Superior temporal gyrus (tissue), 1 donor: ENCODE measurements at regions not wholly inside any gene's neighbourhood (a gene's known extent, or its start where the extent isn't known, plus 50 kb on each side); places are given as distances from the start of the nearest gene placed in this dataset.

Experiments
- DNase-seq: peaks from one replicate; pipeline ENCODE4 v3.0.0-alpha.2; 2016; ENCODE audit errors: extremely low spot score

DNA sequence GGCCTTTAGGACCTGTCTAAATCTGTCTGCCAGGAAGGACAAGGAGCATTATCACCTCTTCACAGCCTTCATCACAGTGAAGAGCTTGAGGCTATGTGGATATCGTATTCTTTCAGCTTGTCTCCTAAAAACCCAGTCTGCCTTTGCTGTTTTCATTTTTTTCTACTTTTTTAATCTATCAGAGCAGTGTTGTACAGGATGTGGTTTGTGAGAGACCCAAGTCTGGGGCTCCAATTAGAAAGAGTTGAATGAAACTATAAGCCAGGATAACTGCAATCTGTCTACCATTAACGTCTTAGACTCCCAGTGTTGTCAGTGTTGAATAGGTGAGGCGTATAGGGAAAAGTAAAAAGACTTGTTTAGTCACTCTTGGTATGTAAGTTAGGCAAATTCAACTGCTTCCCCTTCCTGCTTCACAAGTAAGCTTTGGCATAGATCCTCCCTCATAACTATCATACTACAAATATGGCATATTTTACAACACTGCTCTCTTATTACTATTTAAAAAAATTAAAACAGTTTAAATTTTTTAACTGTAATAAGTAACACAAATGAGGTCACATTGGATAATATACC lies 1225.8 kb upstream of the PRMT6 start:
- peak; percentile 13 for DNase-seq

DNA sequence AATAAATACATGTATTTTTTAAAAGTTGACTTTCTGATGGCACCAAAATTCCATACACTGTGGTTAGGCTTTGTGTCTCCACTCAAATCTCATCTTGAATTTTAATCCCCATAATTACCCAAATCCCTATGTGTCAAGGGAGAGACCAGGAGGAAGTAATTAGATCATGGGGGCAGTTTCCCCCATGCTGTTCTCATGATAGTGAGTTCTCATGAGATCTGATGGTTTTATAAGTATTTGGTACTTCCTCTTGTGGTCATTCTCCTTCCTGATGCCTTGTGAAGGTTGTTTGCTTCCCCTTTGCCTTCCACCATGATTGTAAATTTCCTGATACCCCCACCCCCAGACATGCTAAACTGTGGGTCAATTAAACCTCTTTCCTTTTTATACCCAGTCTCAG lies 1218.4 kb upstream of the PRMT6 start:
- no peak for DNase-seq

- DNase-seq: no peak
Observed at GRCh38 chr1:105865546-105865945, 1190.9 kb upstream of the PRMT6 start.

DNA sequence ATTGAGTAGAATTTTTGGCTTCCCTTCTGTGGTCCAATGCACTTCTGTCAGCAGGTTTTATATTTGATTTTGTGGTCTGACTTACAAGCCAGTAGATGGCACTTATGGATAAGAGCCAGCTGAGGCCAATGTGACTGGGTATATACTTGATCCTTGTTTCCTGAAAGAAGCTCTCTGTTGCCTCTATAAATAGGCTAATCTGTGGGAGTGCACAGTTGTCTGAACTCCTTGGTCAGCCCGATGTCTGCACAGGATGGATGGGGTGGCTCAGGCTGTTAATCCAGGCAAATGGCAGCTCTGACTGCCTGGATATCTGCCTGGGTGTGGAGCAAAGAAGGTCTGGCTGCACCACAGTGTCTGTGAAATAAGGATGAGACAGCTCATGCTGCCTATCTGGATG lies 1183.7 kb upstream of the PRMT6 start:
- no peak for DNase-seq

GRCh38 chr1:105874621-105875020 lies 1181.9 kb upstream of the PRMT6 start:
- DNase-seq: no peak

DNA sequence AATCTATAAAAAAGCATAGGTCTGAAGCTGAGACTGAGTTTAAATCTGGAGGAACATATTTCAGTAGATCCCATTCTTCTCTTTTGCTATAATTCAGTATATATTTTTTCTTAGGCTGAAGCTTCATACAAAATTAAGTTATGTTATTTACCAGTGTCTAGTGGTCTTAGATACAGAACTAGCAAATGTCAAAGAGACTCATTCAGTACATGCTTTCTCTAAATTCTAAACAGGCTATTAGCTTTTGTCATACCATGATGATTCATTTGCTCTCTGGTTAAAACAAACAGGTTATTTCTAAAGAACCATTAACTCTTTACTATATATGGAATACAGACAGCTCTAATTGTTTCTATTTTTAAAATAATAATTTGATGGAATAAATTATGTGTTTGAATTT lies 1170.2 kb upstream of the PRMT6 start:
- DNase-seq: no peak

DNA sequence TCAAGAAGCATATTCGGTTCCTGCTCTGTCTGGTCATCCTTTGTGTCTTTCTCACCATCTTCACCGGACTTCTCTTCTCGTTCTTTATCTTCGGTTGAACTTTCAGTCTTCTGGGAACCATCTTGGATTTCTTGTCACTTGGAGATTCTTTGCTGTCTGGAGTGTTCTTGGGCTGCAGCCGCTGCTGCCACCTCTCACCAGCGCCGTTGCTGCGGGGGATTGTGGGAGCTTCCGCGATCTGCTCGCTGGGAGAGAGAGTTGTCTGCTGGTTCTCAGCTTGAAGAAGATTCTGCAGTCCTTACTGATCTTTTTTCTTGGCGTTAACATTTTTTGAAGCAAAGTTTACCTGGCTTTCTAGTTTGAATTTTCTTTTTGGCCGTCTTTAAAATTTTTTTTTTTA lies 1165.2 kb upstream of the PRMT6 start:
- DNase-seq: no peak

GRCh38 chr1:105894006-105894405 lies 1162.5 kb upstream of the PRMT6 start:
- DNase-seq: no peak

GRCh38 chr1:105909811-105910210 lies 1146.7 kb upstream of the PRMT6 start:
- no peak for DNase-seq

DNA sequence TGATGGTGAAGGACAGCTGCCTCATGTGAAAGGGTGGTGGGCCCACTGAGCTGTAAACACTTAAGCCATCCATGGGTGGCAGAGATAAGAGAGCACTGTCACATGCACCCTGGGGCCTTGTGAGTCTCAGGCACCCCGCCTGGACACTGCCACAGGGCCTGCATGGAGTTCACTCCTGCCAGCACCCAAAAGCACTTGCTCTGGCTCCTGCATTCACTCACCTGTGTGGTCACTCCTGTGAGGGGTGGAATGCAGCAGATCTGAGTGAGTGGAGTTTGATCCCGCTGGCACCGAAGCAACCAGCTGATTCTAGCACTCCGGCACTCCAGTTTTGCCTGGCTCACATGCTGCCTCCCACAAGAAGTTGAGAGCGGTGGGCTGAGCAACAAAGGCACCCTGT lies 1142.1 kb upstream of the PRMT6 start:
- no peak for DNase-seq

- no peak for DNase-seq
Observed at GRCh38 chr1:105934806-105935205, 1121.7 kb upstream of the PRMT6 start.

DNA sequence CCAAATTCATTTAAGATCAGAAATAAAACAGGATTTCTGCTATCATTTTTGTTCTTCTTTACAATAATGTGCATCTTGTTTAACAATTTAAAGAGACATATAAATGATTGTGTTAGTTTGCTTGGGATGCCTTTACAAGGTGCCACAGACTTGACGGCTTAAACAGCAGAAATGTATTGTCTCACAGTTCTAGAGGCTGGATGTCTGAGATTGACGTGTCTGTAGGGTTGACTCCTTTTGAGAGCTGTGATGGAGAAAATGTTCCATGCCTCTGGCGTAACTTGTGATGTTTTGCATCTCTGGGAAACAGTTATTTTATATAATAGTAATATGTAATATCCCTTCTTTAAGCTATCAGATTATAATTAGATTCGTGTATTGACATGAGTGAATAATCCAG lies 1091.6 kb upstream of the PRMT6 start:
- no peak for DNase-seq

- DNase-seq: no peak
Observed at GRCh38 chr1:105997516-105997915, 1059.0 kb upstream of the PRMT6 start.

- peak; percentile 46 for DNase-seq
Observed at GRCh38 chr1:106022312-106022902, 1034.1 kb upstream of the PRMT6 start.

DNA sequence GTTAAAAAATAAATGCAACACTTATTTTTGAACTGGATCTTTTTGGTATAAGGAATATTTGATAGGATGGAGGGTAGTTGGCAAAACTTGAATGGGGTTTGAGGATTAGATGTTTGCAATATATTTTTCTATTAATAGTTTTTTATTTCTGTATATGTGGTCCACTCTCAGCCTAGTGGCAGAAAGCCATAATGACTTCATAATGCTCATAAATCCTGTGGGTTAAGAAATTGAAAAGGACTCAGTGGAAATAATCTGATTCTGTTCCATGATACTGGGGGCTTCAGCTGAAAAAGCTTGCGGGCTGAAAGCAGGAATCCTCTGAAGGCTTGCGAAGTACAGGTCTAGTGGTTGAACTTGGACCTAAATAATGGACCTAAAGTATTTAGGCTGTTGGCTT lies 1028.6 kb upstream of the PRMT6 start:
- DNase-seq: no peak

DNA sequence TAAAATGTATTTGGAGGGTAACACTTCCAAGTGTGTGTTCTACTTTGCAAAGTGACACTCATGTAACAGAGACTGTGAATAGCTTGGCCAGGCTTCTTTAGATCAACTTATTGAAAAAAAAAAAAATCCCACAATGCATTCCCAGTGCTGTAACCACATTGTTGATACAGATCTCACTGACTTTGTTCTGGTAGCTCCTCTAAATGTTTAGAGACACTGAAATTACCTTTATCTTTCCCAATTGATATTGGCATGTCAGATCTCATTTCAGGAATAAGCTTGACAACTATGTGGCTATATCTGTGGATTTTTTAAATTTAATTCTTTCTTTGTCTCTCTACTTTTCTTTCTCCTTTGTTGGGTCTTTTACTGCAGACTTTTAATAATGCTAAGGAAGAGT lies 1018.9 kb upstream of the PRMT6 start:
- no peak for DNase-seq

DNA sequence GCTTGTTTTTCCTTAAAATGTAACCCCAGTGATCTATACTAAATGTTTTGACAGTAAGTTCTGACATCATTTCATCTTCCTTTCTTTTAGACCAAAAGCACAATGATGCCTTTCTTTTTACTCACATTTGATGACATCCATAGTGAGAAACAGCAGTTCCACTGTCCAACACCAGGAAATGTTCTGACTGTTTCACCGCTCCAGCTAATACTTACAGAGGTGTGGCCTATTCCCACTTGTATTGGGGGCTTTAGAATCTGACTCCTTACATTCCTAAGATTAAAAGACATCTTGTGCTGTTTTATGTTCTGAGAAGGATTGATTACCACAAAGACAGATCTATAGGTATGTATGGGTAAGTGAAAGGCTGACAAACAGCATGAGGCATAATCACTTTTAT lies 1018.2 kb upstream of the PRMT6 start:
- DNase-seq: no peak

- DNase-seq: no peak
Observed at GRCh38 chr1:106043971-106044370, 1012.5 kb upstream of the PRMT6 start.

- no peak for DNase-seq
Observed at GRCh38 chr1:106047210-106047609, 1009.3 kb upstream of the PRMT6 start.

- no peak for DNase-seq
Observed at GRCh38 chr1:106049595-106049994, 1006.9 kb upstream of the PRMT6 start.

DNA sequence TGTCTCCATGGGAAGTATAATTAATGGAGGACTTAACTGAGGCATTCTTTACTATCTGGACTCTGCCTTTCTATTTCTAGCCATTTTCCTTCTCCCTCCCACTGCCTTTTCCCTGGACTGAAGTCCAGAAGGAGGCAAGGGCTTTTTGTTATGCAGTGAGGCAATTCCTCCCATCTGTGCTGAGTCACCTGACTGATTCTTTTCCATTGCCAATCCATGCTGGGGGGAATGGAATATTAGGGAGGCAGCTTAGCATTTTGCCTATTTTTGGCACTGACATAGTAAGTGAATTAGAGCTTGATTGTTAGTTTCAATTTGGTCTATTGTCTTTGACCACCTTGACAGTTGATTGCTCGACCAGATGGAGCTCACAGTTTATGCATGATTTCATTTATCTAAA lies 1000.6 kb upstream of the PRMT6 start:
- no peak for DNase-seq

DNA sequence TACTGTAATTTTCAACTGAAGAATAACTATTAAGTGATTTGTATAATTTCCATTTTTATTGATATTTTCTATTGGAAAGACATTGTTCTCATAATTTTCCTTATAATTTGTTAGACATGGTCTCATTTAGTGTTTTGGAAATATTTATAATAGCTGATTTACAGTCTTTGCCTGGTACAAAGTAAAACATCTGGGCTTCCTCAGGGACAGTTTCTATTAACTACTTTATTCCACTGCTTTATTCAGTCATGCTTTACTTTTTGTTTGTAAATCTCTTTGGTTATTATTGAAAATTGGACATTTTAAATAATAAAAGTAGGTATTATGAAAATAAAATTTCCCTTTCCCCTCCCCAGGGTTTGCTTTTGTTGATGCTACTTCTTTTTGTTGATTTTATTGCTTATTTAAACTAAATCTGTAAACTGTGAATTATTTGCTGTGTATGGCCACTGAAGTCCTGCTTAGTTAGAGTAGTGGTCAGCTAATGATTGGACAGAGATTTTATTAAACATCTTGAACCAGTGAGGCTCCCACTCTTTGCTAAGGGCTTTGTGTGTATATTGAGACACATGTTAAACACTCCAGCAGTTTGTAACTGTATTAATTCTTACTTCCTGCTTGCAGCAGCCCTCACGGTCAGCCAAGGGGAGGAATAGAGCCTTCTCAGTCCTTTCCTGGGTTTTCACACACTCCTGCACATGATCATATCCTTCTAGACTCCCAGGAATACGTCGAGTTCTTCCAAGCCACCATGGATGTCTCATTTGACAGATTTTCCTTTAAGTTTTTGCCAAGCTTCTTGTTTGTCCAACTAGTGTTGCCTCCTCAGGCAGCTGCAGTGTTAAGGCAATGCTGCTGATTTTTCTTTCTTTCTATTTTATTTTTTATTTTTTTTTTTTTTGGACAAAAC lies 994.6 kb upstream of the PRMT6 start:
- DNase-seq: no peak

GRCh38 chr1:106063510-106063909 lies 993.0 kb upstream of the PRMT6 start:
- no peak for DNase-seq
